ENCODE measurements at regions not wholly inside any gene's neighbourhood (a gene's known extent, or its start where the extent isn't known, plus 50 kb on each side); places are given as distances from the start of the nearest gene placed in this dataset.
"Not testable (repeated sequence)": the region's sequence is repeated elsewhere in the genome, so short reads cannot be mapped to it uniquely, and the experiment has no call there.

DNA sequence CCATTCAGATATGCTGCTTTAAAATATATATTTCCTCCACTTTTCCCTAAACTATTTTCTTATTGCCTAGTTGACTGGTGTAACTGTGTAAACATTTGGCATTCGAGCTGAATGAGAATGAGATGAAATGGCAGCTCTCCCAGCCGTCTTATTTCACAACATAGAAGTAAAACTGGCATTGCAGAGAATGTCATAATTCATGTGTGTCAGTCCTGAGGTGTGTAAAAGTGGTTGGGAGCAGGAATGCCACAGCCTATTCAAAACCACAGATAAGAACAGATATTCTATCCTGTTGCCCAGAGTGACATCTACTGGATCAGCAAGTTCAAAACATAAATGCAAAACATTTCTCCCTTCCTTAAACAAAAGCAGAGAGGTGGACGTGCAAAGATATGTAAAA, 565.5 kb upstream of the CHAC2 start:
- DNase-seq (ENCODE audit: low read depth): peak; percentile 88

DNA sequence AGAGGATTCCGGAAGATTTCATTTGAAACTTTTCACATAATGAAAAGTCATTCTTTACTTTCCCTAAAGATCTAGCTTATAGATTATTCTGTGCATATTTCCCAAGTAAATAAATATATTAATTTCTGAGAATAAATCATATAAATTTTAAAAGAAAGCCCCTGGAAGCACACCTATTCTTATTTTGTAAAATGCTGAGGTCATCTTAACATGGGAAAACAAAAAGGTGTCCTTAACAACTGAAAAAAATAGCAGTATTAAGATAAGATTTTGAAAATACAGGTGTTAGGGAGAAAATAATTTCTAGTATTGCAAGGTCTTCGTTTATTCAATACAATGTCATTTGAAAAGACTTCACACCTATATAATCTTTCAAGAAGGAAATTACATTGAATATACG, 567.5 kb upstream of the CHAC2 start:
- DNase-seq (ENCODE audit: low read depth): no peak

DNA sequence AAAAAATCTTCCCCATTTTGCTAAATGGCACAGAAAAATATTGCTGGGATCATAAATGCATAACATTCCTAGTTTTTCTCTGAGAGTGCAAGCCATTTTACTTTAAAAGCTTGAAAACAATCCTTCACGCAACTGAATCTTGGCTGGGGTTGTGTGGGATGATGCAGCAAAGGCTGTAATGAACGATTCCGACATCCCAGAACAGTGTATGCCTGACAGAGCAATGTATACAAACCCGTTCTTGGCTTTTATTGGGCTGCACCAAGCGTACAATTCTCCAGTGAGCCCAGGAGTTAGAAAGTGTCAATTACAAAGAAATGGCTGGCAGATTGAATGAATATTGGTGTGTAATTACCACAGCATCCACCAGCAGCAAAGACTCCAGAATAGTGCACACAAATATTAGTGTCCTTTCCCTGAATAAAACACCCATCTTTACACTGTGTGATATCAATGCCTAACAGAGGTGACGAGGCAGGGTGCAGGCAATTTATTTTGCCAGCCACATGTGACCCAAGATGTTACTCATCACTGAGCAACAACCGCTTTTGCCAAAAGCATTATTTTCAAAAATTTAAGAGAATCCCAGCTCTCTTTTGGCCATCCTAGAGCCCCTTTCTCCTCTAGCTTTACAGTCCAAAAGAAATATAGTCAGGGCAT, 578.6 kb upstream of the CHAC2 start:
- no peak for DNase-seq (ENCODE audit: low read depth)

DNA sequence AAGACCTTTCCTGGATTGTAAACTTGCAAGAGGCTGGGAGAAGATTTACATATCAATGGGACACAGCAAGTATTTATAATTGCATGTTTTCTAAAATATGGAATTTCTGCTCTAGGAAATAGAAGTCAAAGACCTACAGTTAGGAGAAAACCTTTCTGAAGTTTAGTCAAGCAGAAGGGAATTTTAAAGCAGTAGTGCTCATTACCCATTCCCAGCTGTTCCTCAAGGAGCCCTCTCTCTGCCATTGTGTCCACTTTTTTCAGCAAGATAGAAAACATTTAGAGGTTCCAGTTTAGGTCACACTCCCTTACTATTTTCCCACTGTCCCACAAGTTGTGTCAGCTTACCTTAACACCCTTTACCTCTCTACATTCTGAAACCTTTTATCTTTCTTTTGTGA, 584.0 kb upstream of the CHAC2 start:
- DNase-seq (ENCODE audit: low read depth): no peak

GRCh38 chr2:53182601-53183000, 585.0 kb upstream of the CHAC2 start:
- DNase-seq (ENCODE audit: low read depth): no peak

DNA sequence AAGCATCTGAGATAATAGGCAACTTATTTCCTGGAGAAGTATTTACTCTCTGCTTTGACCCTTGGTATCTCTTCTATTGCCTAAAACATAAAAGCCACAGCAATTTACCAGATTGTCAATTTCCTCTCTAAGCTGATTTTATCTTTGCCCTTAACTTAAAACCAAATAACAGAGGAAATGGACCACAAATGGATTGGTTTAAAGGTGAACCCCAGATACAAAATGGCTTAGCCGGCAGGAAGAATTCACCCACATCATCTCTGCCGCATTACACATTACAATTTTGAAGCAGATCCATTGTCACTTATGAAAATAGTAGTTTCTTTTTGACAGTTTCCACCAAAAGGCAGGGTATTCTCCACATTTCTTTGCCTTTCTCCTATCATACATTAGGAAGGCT, 585.8 kb upstream of the CHAC2 start:
- DNase-seq (ENCODE audit: low read depth): no peak

DNA sequence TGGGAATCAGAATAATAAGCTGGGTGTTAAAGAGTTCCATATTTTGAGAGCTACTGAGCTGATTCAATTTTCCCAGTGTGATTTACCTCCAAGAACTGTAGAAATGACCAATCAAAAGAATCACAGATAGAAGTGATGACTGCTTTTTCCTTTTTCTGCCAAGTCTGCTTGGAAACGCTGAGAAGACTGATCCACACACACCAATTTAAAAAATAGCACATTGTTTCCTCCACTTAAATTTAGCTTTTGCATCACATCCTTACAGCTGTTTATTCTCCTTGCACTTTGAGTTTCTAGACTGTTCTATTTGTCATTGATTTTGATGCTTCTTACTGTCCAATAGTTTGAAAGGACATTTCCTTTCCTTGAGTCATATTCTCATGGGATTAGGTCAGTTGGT, 590.3 kb upstream of the CHAC2 start:
- DNase-seq (ENCODE audit: low read depth): no peak

GRCh38 chr2:53174539-53174938, 593.1 kb upstream of the CHAC2 start:
- DNase-seq (ENCODE audit: low read depth): no peak

- no peak for DNase-seq (ENCODE audit: low read depth)
Observed at GRCh38 chr2:53173698-53174455, 593.7 kb upstream of the CHAC2 start.

DNA sequence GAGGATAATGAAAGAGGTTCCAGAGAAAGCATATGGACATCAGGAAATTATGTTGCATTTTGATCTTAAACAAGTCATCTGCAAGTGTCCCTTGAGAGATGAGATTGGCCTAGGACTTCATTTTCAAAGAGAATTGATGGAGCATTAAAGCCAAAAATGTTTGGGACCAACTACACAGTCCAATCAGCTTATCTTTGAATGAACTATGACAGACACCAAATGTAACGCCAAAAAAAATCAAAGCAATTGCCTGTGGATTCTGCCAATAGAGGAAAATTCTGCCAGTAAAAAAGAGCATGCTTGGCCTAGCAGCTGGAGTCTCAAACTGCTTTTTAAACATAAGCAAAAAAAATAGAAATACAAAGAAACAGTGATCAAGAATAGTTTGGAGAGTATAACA, 594.5 kb upstream of the CHAC2 start:
- DNase-seq (ENCODE audit: low read depth): no peak

- peak; percentile 91 for DNase-seq (ENCODE audit: low read depth)
Observed at GRCh38 chr2:53170466-53170865, 597.1 kb upstream of the CHAC2 start.

DNA sequence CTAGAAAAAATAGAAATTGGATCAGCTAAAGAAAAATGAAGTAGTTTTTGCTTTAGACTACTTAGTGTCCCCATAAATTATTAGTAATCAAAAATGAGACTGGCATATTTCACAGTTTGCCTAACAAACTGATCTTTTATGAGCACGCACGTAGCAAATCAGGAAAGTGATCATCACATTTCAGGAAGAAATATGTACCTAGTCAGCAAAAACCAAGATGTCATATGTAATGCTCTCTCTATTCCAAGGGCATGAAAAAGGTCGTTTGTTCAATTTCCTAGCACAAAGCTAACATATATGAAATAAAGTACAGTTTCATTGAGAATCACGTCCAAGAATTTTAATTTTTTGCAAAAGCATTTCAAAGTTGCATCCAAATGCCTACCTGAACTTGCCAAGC, 600.4 kb upstream of the CHAC2 start:
- DNase-seq (ENCODE audit: low read depth): no peak

GRCh38 chr2:53150146-53150545, 617.5 kb upstream of the CHAC2 start:
- DNase-seq (ENCODE audit: low read depth): no peak

DNA sequence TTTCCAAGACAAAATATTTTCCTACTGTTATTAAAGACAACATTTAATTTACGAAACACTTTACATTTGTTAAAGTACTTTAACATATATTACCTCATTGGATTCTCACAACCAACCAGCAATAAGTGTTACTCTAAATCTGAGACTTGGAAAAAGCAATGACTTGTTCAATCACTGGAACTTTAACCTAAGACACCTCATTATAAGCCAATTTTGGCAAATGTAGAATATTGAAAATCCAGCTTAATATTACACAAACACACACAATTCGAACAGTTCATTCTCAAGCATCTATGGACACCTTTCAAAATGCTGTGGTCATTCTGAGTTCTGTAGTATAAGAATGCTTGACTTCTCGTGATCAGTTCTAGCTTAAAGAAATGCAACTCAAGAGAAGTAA, 619.4 kb upstream of the CHAC2 start:
- DNase-seq (ENCODE audit: low read depth): no peak

- no peak for DNase-seq (ENCODE audit: low read depth)
Observed at GRCh38 chr2:53131416-53131815, 636.2 kb upstream of the CHAC2 start.

- DNase-seq (ENCODE audit: low read depth): peak; percentile 67
Observed at GRCh38 chr2:53130441-53130943, 637.1 kb upstream of the CHAC2 start.

GRCh38 chr2:53129851-53130250, 637.8 kb upstream of the CHAC2 start:
- peak; percentile 79 for DNase-seq (ENCODE audit: low read depth)

GRCh38 chr2:53127061-53127650, 640.4 kb upstream of the CHAC2 start:
- DNase-seq (ENCODE audit: low read depth): no peak

DNA sequence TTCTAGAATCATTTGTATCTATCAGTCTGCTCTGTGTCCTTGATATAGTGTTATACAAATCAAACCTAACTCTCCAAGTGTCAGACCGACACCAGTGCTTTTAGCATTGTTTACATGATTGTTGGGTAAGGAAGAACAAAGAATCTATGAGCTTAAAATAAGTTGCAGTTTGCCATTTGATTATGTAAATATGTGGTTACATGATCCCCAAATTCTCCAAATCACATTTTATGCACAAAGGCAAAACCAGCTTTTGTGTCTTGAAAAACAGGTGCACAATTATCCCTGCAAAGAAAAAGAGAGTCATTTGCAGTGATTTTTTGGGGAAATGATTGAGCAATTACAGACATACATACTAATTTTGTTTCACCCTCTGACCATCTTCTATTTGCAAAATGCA, 652.6 kb upstream of the CHAC2 start:
- no peak for DNase-seq (ENCODE audit: low read depth)

GRCh38 chr2:53114582-53114981, 653.0 kb upstream of the CHAC2 start:
- DNase-seq (ENCODE audit: low read depth): no peak

DNA sequence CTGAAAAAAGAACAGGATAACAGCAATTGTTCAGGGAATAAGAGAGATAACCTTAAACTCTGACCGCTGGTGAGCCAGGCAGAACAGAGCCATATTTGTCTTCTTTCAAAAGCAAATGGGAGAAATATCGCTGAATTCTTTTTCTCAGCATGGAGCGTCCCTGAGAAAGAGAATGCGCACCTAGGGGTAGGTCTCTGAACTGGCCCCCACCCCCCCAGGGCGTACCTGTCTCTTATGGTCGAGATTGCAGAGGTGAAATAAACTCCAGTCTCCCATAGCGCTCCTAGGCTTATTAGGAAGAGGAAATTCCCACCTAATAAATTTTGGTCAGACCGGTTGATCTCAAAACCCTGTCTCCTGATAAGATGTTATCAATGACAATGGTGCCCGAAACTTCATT, 655.2 kb upstream of the CHAC2 start:
- not testable (repeated sequence) for DNase-seq (ENCODE audit: low read depth)

GRCh38 chr2:53111406-53111805, 656.2 kb upstream of the CHAC2 start:
- no peak for DNase-seq (ENCODE audit: low read depth)

GRCh38 chr2:53111004-53111403, 656.6 kb upstream of the CHAC2 start:
- no peak for DNase-seq (ENCODE audit: low read depth)
